PC-3 (cell line): ENCODE measurements at regions not wholly inside any gene's neighbourhood (a gene's known extent, or its start where the extent isn't known, plus 50 kb on each side); places are given as distances from the start of the nearest gene placed in this dataset.

Experiments
- CTCF ChIP-seq: fragments of 300-600 bp; sonication (generic); conservative IDR thresholded peaks from 2 replicates; pipeline ENCODE4 v1.5.1; 2017; ENCODE audit warnings: antibody characterized with exemption, low read depth, mild to moderate bottlenecking, low read length
- EZH2 ChIP-seq: fragments of 300-600 bp; sonication (generic); IDR thresholded peaks from one replicate; pipeline ENCODE4 v1.6.1; 2017; ENCODE audit warnings: antibody characterized with exemption, mild to moderate bottlenecking, low read length; ENCODE audit not compliant: unreplicated experiment
- EZH2phosphoT487 ChIP-seq: fragments of 300-600 bp; sonication (generic); IDR thresholded peaks from 2 replicates; pipeline ENCODE4 v1.6.1; 2018; ENCODE audit warnings: mild to moderate bottlenecking, antibody characterized with exemption, low read length, borderline replicate concordance

- TF ChIP-seq CTCF (no peak), EZH2 (no peak), EZH2phosphoT487 (no peak)
These were observed 150.3 kb upstream of the RASGEF1B start for GRCh38 chr4:81622028-81622427.
